ENCODE measurements at regions not wholly inside any gene's neighbourhood (a gene's known extent, or its start where the extent isn't known, plus 50 kb on each side); places are given as distances from the start of the nearest gene placed in this dataset.

DNA sequence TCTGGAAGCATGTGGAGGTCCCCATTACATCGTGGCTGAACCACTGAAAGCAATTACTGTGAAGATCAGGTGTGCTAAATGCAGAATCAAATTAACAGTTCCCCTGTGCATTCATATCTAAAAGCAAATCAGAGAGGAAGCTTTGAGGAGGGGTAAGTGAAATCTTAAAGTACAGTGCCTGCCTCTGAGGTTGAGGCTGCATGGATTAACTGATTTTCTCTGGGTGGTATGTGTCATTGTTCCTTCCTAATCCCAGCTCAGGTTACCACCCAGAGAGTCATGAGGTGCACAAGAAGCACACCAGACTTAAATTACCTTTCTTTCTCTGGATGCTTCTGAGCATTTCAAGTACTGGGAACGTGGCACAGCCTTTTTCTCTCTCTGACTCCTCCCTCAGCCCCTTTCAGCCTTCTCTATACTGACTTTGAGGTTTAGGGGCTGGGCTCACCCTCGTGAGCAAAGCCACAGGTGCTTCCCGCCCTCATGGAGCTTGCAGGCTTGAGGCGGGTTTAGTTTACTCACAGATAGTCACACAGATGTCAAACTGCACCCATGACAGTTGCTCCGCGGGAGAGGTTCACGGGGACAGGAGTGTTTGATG, 237.6 kb upstream of the CRY1 start:
- TF ChIP-seq, protein P1, sequence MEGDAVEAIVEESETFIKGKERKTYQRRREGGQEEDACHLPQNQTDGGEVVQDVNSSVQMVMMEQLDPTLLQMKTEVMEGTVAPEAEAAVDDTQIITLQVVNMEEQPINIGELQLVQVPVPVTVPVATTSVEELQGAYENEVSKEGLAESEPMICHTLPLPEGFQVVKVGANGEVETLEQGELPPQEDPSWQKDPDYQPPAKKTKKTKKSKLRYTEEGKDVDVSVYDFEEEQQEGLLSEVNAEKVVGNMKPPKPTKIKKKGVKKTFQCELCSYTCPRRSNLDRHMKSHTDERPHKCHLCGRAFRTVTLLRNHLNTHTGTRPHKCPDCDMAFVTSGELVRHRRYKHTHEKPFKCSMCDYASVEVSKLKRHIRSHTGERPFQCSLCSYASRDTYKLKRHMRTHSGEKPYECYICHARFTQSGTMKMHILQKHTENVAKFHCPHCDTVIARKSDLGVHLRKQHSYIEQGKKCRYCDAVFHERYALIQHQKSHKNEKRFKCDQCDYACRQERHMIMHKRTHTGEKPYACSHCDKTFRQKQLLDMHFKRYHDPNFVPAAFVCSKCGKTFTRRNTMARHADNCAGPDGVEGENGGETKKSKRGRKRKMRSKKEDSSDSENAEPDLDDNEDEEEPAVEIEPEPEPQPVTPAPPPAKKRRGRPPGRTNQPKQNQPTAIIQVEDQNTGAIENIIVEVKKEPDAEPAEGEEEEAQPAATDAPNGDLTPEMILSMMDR (IDR thresholded peaks at IDR 0.05) = no peak
- H3K27ac ChIP-seq = no peak overlapping the region
- DNase-seq (ENCODE audit: low spot score) = no peak
- H3K4me3 ChIP-seq = no peak overlapping the region

DNA sequence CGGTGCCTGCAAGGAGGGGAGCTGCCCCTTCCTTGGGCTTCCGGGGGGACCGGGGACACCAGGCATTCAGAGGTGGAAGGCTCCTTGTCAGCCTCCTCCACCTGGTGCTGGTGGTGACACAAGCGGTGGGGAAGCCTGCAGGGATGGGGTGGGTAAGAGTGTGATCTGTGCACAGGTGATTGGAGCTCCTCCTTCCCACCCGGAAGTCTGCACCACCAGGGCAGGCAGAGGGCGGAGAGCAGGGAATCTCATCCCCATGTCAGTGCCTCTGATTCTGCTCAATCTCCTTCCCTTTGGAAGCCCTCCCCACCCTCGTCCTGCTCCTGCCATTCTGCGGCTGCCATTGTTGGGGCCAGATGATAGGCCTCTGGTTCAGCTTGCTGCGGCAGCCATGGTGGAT, 238.1 kb upstream of the CRY1 start:
- Histone ChIP-seq H3K4me3 (no peak overlapping the region), H3K27ac (no peak overlapping the region)
- no peak for DNase-seq (ENCODE audit: low spot score)
- TF ChIP-seq, protein P1 (IDR thresholded peaks at IDR 0.05) = no peak

DNA sequence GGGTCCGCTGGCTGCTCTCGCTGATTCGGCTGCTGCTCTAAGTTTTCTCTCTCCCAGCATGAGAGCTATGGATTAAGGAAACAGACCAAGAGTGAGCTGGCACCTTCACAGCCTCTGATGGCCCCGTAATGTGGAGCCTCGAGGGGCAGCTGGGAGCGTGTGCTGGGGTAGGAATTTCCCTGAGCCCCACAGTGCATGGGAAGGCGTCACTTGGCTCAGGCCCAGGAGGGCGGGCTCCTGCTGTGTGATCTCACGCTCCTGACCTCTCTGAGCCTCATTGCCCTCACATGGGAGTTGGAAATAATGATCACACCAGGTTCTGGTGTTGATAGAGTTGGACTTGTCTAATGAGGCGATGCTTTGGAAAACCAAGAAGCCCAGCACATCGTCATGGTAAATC, 238.6 kb upstream of the CRY1 start:
- TF ChIP-seq, protein P1 (IDR thresholded peaks at IDR 0.05) = no peak
- Histone ChIP-seq H3K27ac (no peak overlapping the region), H3K4me3 (no peak overlapping the region)
- DNase-seq (ENCODE audit: low spot score) = no peak

DNA sequence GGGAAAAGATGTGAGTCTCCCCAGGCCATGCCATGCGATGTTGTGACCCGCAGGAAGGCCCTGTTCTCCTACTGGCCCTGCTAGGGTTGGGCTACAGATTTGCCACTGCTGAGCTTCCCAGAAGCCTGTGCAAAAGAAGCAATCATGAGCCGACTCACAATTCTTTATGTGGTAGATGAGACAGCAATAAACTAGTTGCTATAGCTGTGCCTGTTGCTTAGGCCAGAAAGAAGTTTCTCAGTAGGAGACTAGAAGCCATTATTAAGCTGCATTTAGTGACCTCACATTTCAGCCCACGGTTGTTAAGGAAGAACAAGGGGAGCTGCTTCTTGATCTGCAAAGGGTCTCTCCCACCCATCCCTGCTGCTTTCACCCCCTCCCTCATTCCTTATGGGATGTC, 239.4 kb upstream of the CRY1 start:
- TF ChIP-seq, protein P1 (IDR thresholded peaks at IDR 0.05) = no peak
- H3K27ac ChIP-seq = no peak overlapping the region
- DNase-seq (ENCODE audit: low spot score) = no peak
- no peak overlapping the region for H3K4me3 ChIP-seq

DNA sequence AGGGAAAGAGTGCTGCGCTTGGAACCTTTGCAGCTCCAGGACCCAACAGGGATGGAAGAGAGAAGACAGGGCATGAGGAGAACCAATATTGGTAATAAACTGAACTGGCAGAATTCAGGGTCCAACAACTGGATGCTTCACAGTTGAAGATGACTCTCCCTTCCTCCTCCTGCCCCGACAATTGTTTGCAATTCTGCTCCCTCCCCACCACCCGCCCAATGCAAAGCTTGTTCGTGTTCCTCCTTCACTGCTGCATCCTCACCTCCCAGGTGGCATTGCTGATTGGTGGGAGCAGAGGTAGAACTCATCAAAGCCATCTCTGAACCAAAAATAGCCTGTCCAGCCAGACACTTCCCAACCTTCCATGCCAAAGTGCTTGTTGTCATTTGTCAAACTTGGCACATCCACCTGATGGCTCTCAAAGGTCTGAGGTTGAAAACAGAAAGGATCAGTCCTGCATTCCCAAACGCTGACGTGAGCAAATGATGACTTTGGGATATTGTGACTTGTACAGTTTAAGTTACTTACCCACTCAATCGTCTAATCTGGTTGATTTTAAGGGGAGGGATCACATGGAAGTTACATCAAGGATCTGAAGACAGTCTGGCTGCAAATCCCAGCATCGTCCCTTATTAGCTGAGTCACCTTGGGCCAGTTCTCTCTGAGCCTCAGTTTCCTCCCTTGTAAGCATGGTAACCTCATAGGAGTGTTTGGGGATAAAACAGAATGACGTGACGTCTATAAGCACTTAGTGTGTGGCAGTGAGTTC, 242.6 kb upstream of the CRY1 start:
- Histone ChIP-seq H3K27ac (no peak overlapping the region), H3K4me3 (no peak overlapping the region)
- TF ChIP-seq, protein P1 (IDR thresholded peaks at IDR 0.05) = no peak
- DNase-seq (ENCODE audit: low spot score) = no peak

DNA sequence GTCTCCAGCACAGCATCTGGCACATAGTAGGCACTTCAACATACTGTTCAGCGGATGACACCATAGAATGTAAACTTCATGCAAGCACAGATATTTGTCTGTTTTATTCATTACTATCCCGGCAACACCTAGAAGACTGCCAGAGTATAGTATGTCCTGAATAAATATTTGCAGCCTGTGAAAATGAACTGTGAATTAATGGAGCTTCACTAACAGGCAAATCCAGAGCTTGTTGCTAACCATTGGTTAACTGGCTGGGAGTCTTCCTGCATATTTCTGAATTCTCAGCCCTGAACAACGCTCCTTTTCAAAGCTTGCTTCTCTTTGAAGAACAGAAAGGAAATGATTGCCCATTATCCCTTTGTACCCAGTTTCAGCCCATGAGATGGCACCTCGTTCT, 243.3 kb upstream of the CRY1 start:
- DNase-seq (ENCODE audit: low spot score) = no peak
- H3K4me3 ChIP-seq = no peak overlapping the region
- TF ChIP-seq, protein P1 (IDR thresholded peaks at IDR 0.05) = no peak
- no peak overlapping the region for H3K27ac ChIP-seq
